GM10266 (cell line): ENCODE measurements at regions not wholly inside any gene's neighbourhood (a gene's known extent, or its start where the extent isn't known, plus 50 kb on each side); places are given as distances from the start of the nearest gene placed in this dataset.

Experiments
- DNase-seq: peaks from one replicate; pipeline ENCODE4 v3.0.0; 2012; ENCODE audit errors: extremely low spot score
- TF ChIP-seq, protein P1 (sequence below): IDR thresholded peaks from 2 replicates; pipeline ENCODE4 v1.5.1; 2012; ENCODE audit warnings: mild to moderate bottlenecking, low read depth; ENCODE audit not compliant: control insufficient read depth, insufficient read depth; ENCODE audit errors: missing control alignments

DNA sequence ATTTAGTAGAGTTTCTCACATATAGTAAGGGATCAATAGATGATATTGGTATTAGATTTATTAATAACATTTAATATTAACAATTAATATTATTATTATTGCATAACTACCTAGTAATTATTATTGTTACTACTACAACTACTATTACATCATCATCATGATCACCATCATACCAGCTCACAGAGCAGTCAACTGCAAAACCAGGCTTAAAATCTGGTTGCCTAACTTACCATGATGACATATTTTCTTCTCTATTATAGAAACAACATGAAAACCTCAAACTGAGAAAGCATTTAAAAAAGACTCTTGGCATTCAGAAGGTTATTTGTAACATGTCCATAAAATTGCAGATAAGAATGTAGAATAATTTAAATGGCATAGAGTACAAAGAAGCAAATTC lies 247.0 kb upstream of the TTC29 start:
- TF ChIP-seq, protein P1, sequence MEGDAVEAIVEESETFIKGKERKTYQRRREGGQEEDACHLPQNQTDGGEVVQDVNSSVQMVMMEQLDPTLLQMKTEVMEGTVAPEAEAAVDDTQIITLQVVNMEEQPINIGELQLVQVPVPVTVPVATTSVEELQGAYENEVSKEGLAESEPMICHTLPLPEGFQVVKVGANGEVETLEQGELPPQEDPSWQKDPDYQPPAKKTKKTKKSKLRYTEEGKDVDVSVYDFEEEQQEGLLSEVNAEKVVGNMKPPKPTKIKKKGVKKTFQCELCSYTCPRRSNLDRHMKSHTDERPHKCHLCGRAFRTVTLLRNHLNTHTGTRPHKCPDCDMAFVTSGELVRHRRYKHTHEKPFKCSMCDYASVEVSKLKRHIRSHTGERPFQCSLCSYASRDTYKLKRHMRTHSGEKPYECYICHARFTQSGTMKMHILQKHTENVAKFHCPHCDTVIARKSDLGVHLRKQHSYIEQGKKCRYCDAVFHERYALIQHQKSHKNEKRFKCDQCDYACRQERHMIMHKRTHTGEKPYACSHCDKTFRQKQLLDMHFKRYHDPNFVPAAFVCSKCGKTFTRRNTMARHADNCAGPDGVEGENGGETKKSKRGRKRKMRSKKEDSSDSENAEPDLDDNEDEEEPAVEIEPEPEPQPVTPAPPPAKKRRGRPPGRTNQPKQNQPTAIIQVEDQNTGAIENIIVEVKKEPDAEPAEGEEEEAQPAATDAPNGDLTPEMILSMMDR = no peak
- no peak for DNase-seq

DNA sequence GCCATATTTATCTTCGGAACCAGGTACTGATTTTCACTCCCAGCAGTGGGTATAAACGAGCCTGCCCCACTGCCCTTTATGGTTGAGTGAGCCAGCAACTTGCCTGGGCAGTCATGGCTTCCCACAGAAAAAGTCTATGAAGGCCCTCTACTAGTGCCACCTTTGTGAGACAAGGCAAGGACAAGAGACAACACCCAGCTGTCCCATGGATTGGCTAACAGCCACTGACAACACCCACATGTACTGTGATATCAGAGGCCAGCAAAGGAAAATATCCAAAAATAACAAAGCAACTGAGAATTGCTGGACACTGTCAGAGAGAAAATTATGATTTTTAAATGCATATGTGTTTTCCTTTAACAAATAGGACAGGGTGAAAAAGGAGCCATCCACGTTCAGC lies 248.4 kb upstream of the TTC29 start:
- TF ChIP-seq, protein P1 = no peak
- DNase-seq = no peak

DNA sequence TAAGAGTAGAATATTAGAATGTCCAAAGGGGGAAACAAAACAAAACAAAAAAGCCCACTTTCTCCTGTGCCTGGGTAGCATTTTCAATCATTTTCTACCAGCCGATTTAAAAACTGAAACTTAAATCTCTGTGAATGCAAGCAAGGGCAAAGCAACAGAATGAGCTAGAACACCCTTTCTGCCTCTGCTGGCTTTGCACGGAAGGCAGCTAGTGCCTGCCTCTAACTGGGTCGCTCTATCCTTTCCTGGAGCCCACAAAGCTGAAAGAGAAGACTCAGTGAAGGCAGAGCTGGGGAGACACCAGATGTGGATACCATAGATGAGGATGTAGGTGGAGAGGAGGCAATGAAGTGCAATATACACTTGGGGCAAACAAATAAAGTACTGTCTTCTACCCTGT lies 248.9 kb upstream of the TTC29 start:
- no peak for DNase-seq
- TF ChIP-seq, protein P1 = no peak

DNA sequence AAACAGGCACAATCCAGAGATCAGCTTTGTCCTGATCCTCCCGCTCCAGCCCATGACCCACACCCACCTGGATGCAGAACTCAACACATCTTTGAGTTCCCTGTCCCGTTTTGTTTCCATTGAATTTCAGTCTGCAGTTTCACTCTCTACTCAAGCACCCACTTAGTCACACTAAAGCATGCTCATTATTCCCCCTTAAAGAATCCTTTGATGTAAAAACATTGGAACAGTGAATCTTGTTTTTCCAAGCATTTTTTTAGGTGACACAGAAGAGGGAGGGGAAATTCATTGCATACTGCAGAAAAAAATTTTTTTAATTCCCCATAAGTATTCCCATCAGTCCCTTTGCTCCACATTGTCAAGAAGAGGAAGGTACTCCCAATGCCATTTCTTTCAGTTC lies 249.7 kb upstream of the TTC29 start:
- no peak for DNase-seq
- TF ChIP-seq, protein P1 = no peak

DNA sequence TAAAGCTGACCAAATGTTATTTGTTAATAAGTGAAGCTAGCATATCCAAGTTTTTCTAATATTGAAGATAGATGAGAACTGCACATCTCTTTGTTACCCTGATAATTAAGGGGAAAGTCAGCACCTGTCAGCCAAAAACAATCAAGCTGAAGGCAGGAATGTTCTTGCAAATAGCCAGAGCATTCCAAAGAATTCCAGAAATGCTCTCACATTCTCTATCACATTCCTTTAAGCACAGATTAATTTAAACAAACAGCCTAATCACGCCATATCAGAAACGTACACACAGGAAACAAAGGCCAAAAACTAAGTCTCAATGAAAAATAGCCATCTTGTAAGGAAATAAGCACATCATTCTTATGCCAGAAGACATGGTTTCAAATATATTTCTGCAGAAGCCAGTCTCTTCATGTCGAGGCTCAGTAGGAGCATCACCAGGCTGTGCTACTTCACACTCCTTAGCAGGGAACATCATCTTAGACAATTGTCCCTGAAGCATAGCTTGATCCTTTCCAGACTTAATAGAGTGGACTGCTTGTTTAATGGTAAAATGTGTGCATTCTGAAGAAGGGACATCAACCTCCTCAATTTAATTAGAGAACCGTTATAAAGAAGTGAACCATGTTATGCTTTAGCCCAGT lies 252.9 kb upstream of the TTC29 start:
- no peak for DNase-seq
- TF ChIP-seq, protein P1 = no peak

DNA sequence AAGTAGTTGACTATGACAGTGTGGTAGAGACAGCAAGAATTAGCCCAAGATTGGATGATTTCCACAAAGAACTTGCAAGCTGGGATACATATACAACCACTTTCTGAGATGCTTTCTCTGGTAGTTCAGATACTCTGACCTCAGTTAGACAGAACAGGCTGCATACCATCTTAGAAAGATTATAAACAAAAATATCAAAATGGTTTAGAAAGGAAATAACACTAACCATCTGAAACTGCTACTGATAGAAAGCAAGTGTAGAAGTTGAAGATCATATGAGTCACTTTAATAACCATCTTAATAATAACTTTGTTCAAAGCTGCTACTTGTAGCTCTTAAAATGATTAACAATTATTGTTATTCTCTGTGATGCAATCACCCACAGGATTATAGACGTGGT lies 255.4 kb upstream of the TTC29 start:
- no peak for DNase-seq

DNA sequence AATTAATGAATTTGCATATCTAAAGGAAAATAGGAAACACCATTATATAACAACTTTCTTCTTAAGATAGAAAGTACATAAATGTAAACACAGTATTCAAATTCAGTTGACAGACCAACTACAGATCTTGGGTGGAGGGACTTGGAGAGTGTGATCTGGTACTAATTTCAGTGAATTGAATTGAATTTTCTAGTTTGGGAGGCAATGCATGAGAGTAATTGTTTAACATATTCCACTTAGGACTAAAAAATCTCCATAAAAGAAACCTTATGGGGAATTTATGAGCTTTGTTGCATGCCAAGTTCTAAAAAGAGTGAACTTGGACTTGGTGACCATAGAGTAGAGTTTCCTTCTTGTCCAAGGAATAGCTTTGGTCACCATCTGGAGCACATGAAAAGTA lies 261.1 kb upstream of the TTC29 start:
- DNase-seq = no peak
- TF ChIP-seq, protein P1 = no peak

More for the DNA sequence above, 255.4 kb upstream of the TTC29 start:
- TF ChIP-seq, protein P1 = no peak
